CD4-positive, CD25-positive, alpha-beta regulatory T cell (primary cell): ENCODE measurements at regions not wholly inside any gene's neighbourhood (a gene's known extent, or its start where the extent isn't known, plus 50 kb on each side); places are given as distances from the start of the nearest gene placed in this dataset.
"Not testable (repeated sequence)": the region's sequence is repeated elsewhere in the genome, so short reads cannot be mapped to it uniquely, and the experiment has no call there.

ENCODE experiments used
- ATAC-seq, 2 donors: fragments of 150-1000 bp; cut with Tn5 transposase; one replicate each; pipeline ENCODE4 v1.10.0; 2021; ENCODE audit warnings: low read depth in 2 of 2, moderate number of reproducible peaks in 2 of 2, moderate library complexity in 1 of 2
- DNase-seq, 3 donors: peaks; one replicate each; pipeline versions ENCODE4 v3.0.0 to v3.0.0-alpha.2; 2012 to 2022; ENCODE audit warnings: mixed read lengths in 1 of 3
- H3K27ac ChIP-seq: one replicate; pipeline ENCODE4 v1.7.0; 2013; ENCODE audit warnings: mild to moderate bottlenecking, low read length; ENCODE audit not compliant: insufficient read depth, poor library complexity, severe bottlenecking
- H3K27me3 ChIP-seq: one replicate; pipeline ENCODE4 v1.7.0; 2013; ENCODE audit warnings: low read length; ENCODE audit not compliant: control insufficient read depth, insufficient read depth
- H3K36me3 ChIP-seq: one replicate; pipeline ENCODE4 v1.7.0; 2013; ENCODE audit warnings: mild to moderate bottlenecking, low read length, moderate library complexity; ENCODE audit not compliant: control insufficient read depth, insufficient read depth
- H3K4me1 ChIP-seq: 2 replicates; pipeline ENCODE4 v1.7.0; 2013; ENCODE audit warnings: mild to moderate bottlenecking, low read length; ENCODE audit not compliant: insufficient read depth, control insufficient read depth, poor library complexity, severe bottlenecking
- H3K4me3 ChIP-seq: one replicate; pipeline ENCODE4 v1.7.0; 2013; ENCODE audit warnings: low read depth, mild to moderate bottlenecking, low read length, moderate library complexity
- H3K9me3 ChIP-seq, 2 experiments: 1 replicate in 1 of 2; 2 replicates in 1 of 2; pipeline ENCODE4 v1.7.0; 2013; ENCODE audit warnings: low read length in 2 of 2, mild to moderate bottlenecking in 1 of 2, moderate library complexity in 1 of 2; ENCODE audit not compliant: control insufficient read depth in 2 of 2
- H3K27ac Mint-ChIP-seq, 3 donors: one replicate each; pipeline ENCODE4 v1.8.0; 2020 to 2022; ENCODE audit warnings: mild to moderate bottlenecking in 3 of 3, mixed read lengths in 3 of 3, moderate library complexity in 2 of 3
- H3K27me3 Mint-ChIP-seq: one replicate; pipeline ENCODE4 v1.8.0; 2022; ENCODE audit warnings: mild to moderate bottlenecking, mixed read lengths
- H3K36me3 Mint-ChIP-seq: one replicate; pipeline ENCODE4 v1.8.0; 2020; ENCODE audit warnings: mixed read lengths
- H3K4me1 Mint-ChIP-seq, 4 donors: one replicate each; pipeline ENCODE4 v1.8.0; 2020 to 2022; ENCODE audit warnings: mixed read lengths in 4 of 4, mild to moderate bottlenecking in 1 of 4
- H3K4me3 Mint-ChIP-seq, 4 donors: one replicate each; pipeline ENCODE4 v1.8.0; 2020 to 2022; ENCODE audit warnings: mild to moderate bottlenecking in 4 of 4, mixed read lengths in 4 of 4, moderate library complexity in 3 of 4
- H3K9me3 Mint-ChIP-seq, 7 donors: one replicate each; pipeline ENCODE4 v1.8.0; 2020 to 2022; ENCODE audit warnings: mixed read lengths in 7 of 7, mild to moderate bottlenecking in 3 of 7, moderate library complexity in 2 of 7

DNA sequence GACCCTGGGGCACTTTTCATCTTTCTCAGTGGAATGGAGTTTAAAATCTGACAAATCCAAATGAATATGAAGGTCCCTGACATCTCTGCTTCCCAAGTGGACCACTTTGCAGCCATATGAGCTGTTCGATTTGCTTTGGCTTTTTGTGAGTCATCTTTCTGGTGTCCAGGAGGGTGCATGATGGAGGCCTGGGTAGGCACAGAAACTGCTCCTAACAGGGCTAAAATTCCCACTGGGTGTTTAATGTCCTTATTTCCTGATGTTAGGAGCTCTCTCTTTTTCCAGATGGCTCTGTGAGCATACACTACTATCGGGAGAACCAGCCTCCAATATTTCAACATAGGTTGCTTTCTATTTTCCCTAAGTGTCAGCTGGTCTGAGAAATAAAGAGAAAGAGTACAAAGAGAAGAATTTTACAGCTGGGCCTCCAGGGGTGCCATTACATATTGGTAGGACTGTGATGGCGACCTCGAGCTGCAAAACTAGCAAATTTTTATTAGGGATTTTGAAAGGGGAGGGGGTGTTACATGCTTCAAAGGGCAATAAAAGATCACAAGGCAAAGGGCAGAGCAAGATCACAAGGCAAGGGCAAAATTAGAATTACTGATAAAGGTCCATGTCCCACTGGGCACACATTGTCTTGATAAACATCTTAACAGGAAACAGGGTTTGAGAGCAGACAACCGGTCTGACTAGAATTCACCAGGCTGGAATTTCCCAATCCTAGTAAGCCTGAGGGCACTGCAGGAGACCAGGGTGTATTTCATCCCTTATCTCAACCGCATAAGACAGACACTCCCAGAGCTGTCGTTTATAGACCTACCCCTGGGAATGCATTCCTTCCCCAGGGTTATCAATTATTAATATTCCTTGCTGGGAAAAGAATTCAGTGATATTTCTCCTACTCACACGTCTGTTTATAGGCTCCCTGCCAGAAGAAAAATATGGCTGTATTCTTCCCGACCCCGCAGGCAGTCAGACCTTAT is 236.7 kb upstream of the SGCD start:
- H3K36me3 ChIP-seq, DNase-seq, H3K4me3 Mint-ChIP-seq, H3K4me3 ChIP-seq, H3K36me3 Mint-ChIP-seq, H3K27me3 ChIP-seq, H3K9me3 ChIP-seq, H3K27me3 Mint-ChIP-seq, H3K27ac ChIP-seq, ATAC-seq, H3K27ac Mint-ChIP-seq, H3K4me1 Mint-ChIP-seq, H3K4me1 ChIP-seq: not testable (repeated sequence)
- peaks cover 0 to 29% (median 4%) of the 10 kb centered on the region in 7 donors for H3K9me3 Mint-ChIP-seq

DNA sequence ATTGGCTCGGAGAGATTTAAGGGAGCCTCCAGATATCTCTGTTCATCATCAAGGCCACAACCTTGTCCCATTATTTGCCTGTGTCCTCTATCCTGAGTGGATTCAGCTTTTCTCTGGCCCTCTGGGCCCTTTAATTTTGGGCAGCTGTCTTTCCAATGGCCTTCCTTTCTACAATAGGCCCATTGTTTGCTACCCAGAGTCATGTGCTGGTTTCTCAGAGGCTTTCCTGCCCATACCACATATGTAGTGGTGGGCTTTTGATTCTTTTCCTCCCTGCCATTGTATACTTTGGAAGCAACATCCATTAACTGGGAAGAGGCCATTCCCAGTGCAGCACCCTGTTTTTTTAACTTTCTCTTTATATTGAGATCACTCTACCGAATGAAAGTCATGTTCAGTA is 233.9 kb upstream of the SGCD start:
- Histone ChIP-seq H3K9me3 (peaks cover 0 to 4% of the 10 kb centered on the region in 2 experiments), H3K27me3 (no peaks in the 10 kb centered on the region), H3K4me1 (no peaks in the 10 kb centered on the region), H3K36me3 (no peaks in the 10 kb centered on the region), H3K27ac (no peak overlapping the region), H3K4me3 (no peak overlapping the region)
- Mint-ChIP-seq H3K27me3 (no peaks in the 10 kb centered on the region), H3K9me3 (peaks cover 0 to 22% (median 4%) of the 10 kb centered on the region in 7 donors), H3K4me3 (no peak overlapping the region), H3K4me1 (no peaks in the 10 kb centered on the region), H3K27ac (no peak overlapping the region), H3K36me3 (no peaks in the 10 kb centered on the region)
- no peak for DNase-seq
- no peak for ATAC-seq

DNA sequence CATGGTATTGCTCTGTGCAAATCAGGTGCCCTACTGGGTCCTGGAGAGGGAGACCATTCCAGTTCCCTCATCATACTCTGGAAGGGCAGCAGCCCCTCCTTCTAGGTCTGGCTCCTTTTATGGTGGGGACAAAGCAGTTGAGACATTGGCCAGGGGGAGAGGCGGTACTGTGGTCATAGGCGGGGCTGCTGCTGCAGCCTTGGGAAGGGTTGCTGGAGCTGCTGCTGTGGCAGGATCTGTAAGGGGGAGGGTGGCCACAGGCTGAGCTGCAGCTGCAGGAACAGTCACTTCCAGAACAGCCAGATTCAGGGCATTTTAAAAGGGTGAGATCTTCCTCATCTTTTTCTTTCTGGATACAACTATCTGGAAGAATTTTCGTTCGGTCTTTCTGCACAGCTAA is 233.0 kb upstream of the SGCD start:
- ATAC-seq (no peak), DNase-seq (no peak)
- Histone ChIP-seq H3K36me3 (no peaks in the 10 kb centered on the region), H3K4me3 (no peak overlapping the region), H3K27me3 (no peaks in the 10 kb centered on the region), H3K9me3 (peaks cover 0 to 1% of the 10 kb centered on the region in 2 experiments), H3K27ac (no peak overlapping the region), H3K4me1 (no peaks in the 10 kb centered on the region)
- Mint-ChIP-seq H3K9me3 (peaks cover 0 to 16% (median 4%) of the 10 kb centered on the region in 7 donors), H3K36me3 (no peaks in the 10 kb centered on the region), H3K4me1 (no peaks in the 10 kb centered on the region), H3K27ac (no peak overlapping the region), H3K27me3 (no peaks in the 10 kb centered on the region), H3K4me3 (no peak overlapping the region)

DNA sequence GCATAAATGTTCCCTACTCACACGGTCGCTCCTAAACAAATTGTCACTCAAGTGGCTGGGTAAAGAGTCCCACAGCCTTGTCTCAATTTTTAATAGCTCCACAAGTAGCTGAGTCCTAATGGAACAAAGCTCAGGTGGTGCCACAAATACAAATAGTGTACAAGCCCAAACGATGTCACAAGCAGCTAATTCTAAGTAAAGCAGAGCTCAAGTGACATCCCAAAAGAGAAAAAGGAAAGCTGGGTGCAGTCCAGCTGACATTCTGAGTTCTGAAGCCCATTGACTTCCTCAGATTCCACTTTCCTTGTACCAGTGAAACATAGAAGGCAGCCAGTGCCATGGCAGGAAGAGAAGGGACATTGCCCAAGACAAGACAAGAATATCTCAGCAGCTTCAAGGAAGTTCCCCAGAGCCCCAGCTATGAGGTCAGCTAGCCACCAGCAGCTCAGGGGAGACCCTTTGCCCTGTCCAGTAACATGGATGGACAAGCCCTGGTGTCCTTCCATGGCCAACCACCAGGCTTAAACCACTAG is 231.2 kb upstream of the SGCD start:
- H3K4me3 ChIP-seq: no peak overlapping the region
- Mint-ChIP-seq H3K4me3 (no peak overlapping the region), H3K36me3 (no peaks in the 10 kb centered on the region), H3K27ac (no peak overlapping the region), H3K9me3 (peaks cover 0 to 11% (median 0%) of the 10 kb centered on the region in 7 donors), H3K27me3 (no peaks in the 10 kb centered on the region), H3K4me1 (no peaks in the 10 kb centered on the region)
- no peaks in the 10 kb centered on the region for H3K9me3 ChIP-seq
- H3K27ac ChIP-seq: no peak overlapping the region
- H3K4me1 ChIP-seq: no peaks in the 10 kb centered on the region
- no peak for ATAC-seq
- H3K36me3 ChIP-seq: no peaks in the 10 kb centered on the region
- no peak for DNase-seq
- no peaks in the 10 kb centered on the region for H3K27me3 ChIP-seq

DNA sequence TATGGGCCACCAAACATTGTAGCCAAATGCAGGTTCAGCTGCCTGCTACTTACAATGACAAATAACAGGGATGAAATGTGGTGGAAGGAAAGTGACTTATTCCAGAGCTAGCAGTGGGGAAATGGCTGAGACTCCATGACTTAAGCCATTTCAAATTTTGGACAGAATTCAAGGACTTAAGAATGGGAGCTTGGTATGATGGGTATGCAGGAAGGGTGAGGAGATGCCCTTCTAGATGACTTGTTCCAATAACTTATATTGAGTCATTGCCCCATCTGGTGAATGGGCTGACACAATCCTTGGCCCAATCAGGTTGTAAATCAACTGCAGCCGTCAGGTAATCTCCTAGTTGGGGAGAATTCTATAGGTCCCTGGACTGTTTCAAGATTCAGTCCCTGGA is 230.7 kb upstream of the SGCD start:
- Histone ChIP-seq H3K9me3 (no peaks in the 10 kb centered on the region), H3K27me3 (no peaks in the 10 kb centered on the region), H3K4me1 (no peaks in the 10 kb centered on the region), H3K36me3 (no peaks in the 10 kb centered on the region), H3K27ac (no peak overlapping the region), H3K4me3 (no peak overlapping the region)
- DNase-seq: no peak
- ATAC-seq: no peak
- Mint-ChIP-seq H3K4me1 (no peaks in the 10 kb centered on the region), H3K9me3 (peaks cover 0 to 11% (median 0%) of the 10 kb centered on the region in 7 donors), H3K27ac (no peak overlapping the region), H3K4me3 (no peak overlapping the region), H3K27me3 (no peaks in the 10 kb centered on the region), H3K36me3 (no peaks in the 10 kb centered on the region)

DNA sequence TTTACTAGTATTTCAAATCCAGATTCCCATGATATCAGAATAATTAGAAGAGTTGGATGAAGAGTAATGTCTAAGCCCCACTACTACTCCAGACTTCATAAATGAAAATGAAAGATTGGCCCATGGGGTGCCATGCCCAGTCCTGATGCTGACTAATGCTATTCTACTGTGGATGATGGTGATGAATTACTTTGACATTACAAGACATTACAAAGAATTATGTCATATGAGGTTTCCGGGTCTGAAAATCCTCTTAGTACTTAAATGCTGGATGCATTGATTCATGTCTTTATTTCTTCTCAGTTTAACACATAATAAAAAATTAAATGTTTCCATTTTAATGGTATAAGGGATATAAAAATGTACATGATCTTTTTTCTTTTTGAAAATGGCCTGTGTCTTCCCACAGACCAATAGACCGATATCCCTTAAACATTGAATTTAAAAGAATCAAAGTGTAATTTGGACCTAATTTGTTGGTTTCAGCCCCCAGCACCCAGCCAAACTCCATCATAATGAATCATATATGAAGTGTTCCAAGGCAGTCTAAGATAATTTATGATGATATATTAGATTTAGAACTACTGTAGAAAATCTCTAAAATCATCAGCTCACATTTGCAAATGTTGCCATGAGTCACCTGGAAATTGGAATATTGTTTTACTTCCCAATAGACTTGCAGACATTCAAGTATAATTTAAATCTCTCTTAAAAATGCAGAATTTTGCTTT is 223.6 kb upstream of the SGCD start:
- Histone ChIP-seq H3K9me3 (no peaks in the 10 kb centered on the region), H3K36me3 (no peaks in the 10 kb centered on the region), H3K4me1 (no peaks in the 10 kb centered on the region), H3K4me3 (no peak overlapping the region), H3K27me3 (no peaks in the 10 kb centered on the region), H3K27ac (no peak overlapping the region)
- Mint-ChIP-seq H3K4me3 (no peak overlapping the region), H3K9me3 (peaks cover 0 to 3% (median 0%) of the 10 kb centered on the region in 7 donors), H3K27me3 (no peaks in the 10 kb centered on the region), H3K36me3 (no peaks in the 10 kb centered on the region), H3K27ac (no peak overlapping the region), H3K4me1 (no peaks in the 10 kb centered on the region)
- ATAC-seq (no peak), DNase-seq (no peak)

DNA sequence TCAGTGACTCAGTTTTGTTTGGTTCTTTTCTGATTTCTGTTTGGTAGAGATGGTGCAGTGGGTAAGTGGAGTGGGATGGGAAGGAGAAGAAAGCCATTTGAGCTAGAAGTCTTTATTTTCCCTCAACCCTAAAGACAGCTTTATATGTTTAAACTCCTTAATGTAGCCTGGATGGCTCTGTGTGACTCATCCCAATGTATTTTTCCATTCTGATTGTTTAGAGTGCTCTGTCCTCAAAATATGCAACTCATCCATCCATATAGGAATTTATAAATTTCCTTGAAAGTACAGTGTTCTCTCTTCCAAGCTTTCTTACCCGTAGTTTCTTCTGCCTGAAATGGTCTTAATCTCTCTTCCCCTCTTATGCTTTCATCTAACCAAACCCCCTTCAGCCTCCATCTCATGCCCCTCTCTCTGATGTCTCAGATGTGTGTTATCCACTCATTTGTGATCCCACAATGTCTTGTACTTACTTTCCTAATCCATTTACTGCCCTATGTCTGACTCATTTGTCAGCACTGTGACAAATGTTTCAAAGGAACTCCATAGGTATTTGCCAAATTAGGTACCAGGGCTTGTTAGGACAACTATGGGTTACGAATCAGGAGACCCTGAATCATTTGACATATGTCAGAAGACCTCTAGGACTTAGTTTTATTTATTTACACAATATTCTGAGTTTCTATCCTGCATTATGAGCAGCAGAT is 217.5 kb upstream of the SGCD start:
- Mint-ChIP-seq H3K27me3 (no peaks in the 10 kb centered on the region), H3K4me3 (no peak overlapping the region), H3K4me1 (no peaks in the 10 kb centered on the region), H3K27ac (no peak overlapping the region), H3K36me3 (no peaks in the 10 kb centered on the region), H3K9me3 (peaks cover 0 to 2% (median 0%) of the 10 kb centered on the region in 7 donors)
- Histone ChIP-seq H3K4me1 (no peaks in the 10 kb centered on the region), H3K27ac (no peak overlapping the region), H3K27me3 (no peaks in the 10 kb centered on the region), H3K9me3 (no peaks in the 10 kb centered on the region), H3K4me3 (no peak overlapping the region), H3K36me3 (no peaks in the 10 kb centered on the region)
- ATAC-seq (no peak), DNase-seq (no peak)
